ENCODE measurements at regions not wholly inside any gene's neighbourhood (a gene's known extent, or its start where the extent isn't known, plus 50 kb on each side); places are given as distances from the start of the nearest gene placed in this dataset.

- Histone ChIP-seq H3K4me1 (ENCODE audit: insufficient read depth, low read length) (no peaks in the 10 kb centered on the region), H3K9me3 (ENCODE audit: control insufficient read depth, low read depth, low read length) (no peaks in the 10 kb centered on the region), H3K27me3 (ENCODE audit: insufficient read depth, low read length) (no peaks in the 10 kb centered on the region), H3T11ph (ENCODE audit: low read length) (no peak overlapping the region), H3K14ac (ENCODE audit: insufficient read depth, low read length) (no peak overlapping the region), H2BK12ac (ENCODE audit: insufficient read length, low read depth, low read length) (no peak overlapping the region), H4K20me1 (ENCODE audit: control insufficient read depth, insufficient read depth, insufficient read length) (no peaks in the 10 kb centered on the region), H3K4me2 (ENCODE audit: insufficient read depth, insufficient read length, low read length) (no peak overlapping the region), H2BK120ac (ENCODE audit: low read depth, low read length, poor library complexity, severe bottlenecking) (no peak overlapping the region), H3K9ac (ENCODE audit: extremely low read depth, insufficient read length, low read length) (no peak overlapping the region), H2BK5ac (ENCODE audit: insufficient read length, low read length) (no peak overlapping the region), H3K56ac (ENCODE audit: insufficient read length, low read depth, low read length) (no peak overlapping the region), H4K5ac (ENCODE audit: insufficient read length, low read depth, low read length) (no peak overlapping the region), H2BK15ac (ENCODE audit: low read depth, low read length) (no peak overlapping the region), H3K27ac (ENCODE audit: insufficient read length, low read depth, low read length) (no peak overlapping the region), H3K4ac (ENCODE audit: low read depth, low read length) (no peak overlapping the region), H3K18ac (ENCODE audit: insufficient read length, low read depth, low read length) (no peak overlapping the region), H4K91ac (ENCODE audit: insufficient read length, low read depth, low read length) (no peak overlapping the region), H2AFZ (ENCODE audit: low read length) (no peak overlapping the region), H2AK5ac (ENCODE audit: insufficient read length, low read length) (no peak overlapping the region), H3K79me1 (ENCODE audit: insufficient read depth, low read depth, low read length, poor library complexity, severe bottlenecking) (no peaks in the 10 kb centered on the region), H3K79me2 (ENCODE audit: insufficient read depth, low read length) (no peaks in the 10 kb centered on the region), H2BK20ac (ENCODE audit: low read depth, low read length, poor library complexity, severe bottlenecking) (no peak overlapping the region), H4K8ac (replicated peaks; ENCODE audit: insufficient read length, low read depth, low read length) (no peak overlapping the region), H3K23me2 (ENCODE audit: insufficient read length, low read depth, low read length, poor library complexity, severe bottlenecking) (no peaks in the 10 kb centered on the region), H3K23ac (ENCODE audit: insufficient read length, low read depth, low read length) (no peak overlapping the region)
- Mint-ChIP-seq H3K9me3 (no peaks in the 10 kb centered on the region; a peak in 1 of 5 replicates), H3K4me3 (no peak overlapping the region), H3K27ac (no peak overlapping the region), H3K36me3 (ENCODE audit: insufficient read depth in 1 of 3, low read depth in 3 of 3) (no peaks in the 10 kb centered on the region), H3K27me3 (ENCODE audit: low read depth) (no peaks in the 10 kb centered on the region), H3K4me1 (no peaks in the 10 kb centered on the region)
- TF ChIP-seq CTCF (conservative IDR thresholded peaks at IDR 0.05) = no peak
- no peak for DNase-seq
Measured at GRCh38 chr18:30591462-30591861, 451.1 kb downstream of the DSC3 start.
